D721Med (cell line): ENCODE measurements at regions not wholly inside any gene's neighbourhood (a gene's known extent, or its start where the extent isn't known, plus 50 kb on each side); places are given as distances from the start of the nearest gene placed in this dataset.

Experiments
- DNase-seq: peaks from one replicate; pipeline ENCODE4 v3.0.0; 2011; ENCODE audit warnings: low spot score; ENCODE audit not compliant: insufficient read length
- FAIRE-seq: peaks from 2 replicates; lab custom pipeline; 2011; peaks lifted over from hg19 to GRCh38; lab: Jason Lieb, UNC
- CTCF ChIP-seq: IDR thresholded peaks from 2 replicates; pipeline ENCODE4 v1.5.1; 2012; ENCODE audit warnings: mild to moderate bottlenecking, control low read depth; ENCODE audit not compliant: insufficient read depth; ENCODE audit errors: missing control alignments

GRCh38 chr2:228629251-228629650 lies 447.8 kb upstream of the SPHKAP start:
- FAIRE-seq, result no peak
- no peak for DNase-seq
- no peak for TF ChIP-seq CTCF

- DNase-seq (no peak), FAIRE-seq (no peak)
- no peak for TF ChIP-seq CTCF
Observed at GRCh38 chr2:228628682-228629081, 447.2 kb upstream of the SPHKAP start.

- FAIRE-seq (no peak), DNase-seq (no peak)
- no peak for TF ChIP-seq CTCF
Observed at GRCh38 chr2:228627510-228627909, 446.0 kb upstream of the SPHKAP start.

GRCh38 chr2:228625481-228625880 lies 444.0 kb upstream of the SPHKAP start:
- FAIRE-seq, result no peak
- DNase-seq, result no peak
- TF ChIP-seq CTCF, result no peak

GRCh38 chr2:228624733-228625132 lies 443.2 kb upstream of the SPHKAP start:
- DNase-seq, result no peak
- no peak for FAIRE-seq
- TF ChIP-seq CTCF, result no peak

- no peak for TF ChIP-seq CTCF
- no peak for FAIRE-seq
- DNase-seq, result no peak
Observed at GRCh38 chr2:228615496-228615895, 434.0 kb upstream of the SPHKAP start.

GRCh38 chr2:228614741-228615140 lies 433.3 kb upstream of the SPHKAP start:
- no peak for DNase-seq
- TF ChIP-seq CTCF, result no peak
- no peak for FAIRE-seq
